Karpas-422 (cell line): ENCODE measurements at regions not wholly inside any gene's neighbourhood (a gene's known extent, or its start where the extent isn't known, plus 50 kb on each side); places are given as distances from the start of the nearest gene placed in this dataset.

Experiments
- DNase-seq: peaks from one replicate; pipeline ENCODE4 v3.0.0-alpha.2; 2015
- H2AFZ ChIP-seq: fragments of 200-600 bp; sonication (generic); 2 replicates; pipeline ENCODE4 v1.6.1; 2014; ENCODE audit warnings: antibody characterized with exemption, low read length, mixed read lengths
- H3K27ac ChIP-seq: fragments of 200-600 bp; sonication (generic); 2 replicates; pipeline ENCODE4 v1.5.1; 2014; ENCODE audit warnings: mild to moderate bottlenecking, low read length, moderate library complexity
- H3K27me3 ChIP-seq: fragments of 200-600 bp; sonication (generic); 2 replicates; pipeline ENCODE4 v1.6.1; 2014; ENCODE audit warnings: low read length, mixed read lengths
- H3K36me3 ChIP-seq: fragments of 200-600 bp; sonication (generic); 2 replicates; pipeline ENCODE4 v1.6.1; 2014; ENCODE audit warnings: low read length, mixed read lengths; ENCODE audit not compliant: insufficient read depth
- H3K4me1 ChIP-seq: fragments of 200-600 bp; sonication (generic); 2 replicates; pipeline ENCODE4 v1.6.1; 2014; ENCODE audit warnings: mild to moderate bottlenecking, low read length, mixed read lengths
- H3K4me2 ChIP-seq: fragments of 200-600 bp; sonication (generic); 2 replicates; pipeline ENCODE4 v1.6.1; 2014; ENCODE audit warnings: low read length, low read depth, mild to moderate bottlenecking; ENCODE audit not compliant: poor library complexity, severe bottlenecking
- H3K4me3 ChIP-seq: fragments of 200-600 bp; sonication (generic); 2 replicates; pipeline ENCODE4 v1.5.1; 2014; ENCODE audit warnings: mild to moderate bottlenecking, antibody characterized with exemption, low read length, mixed read lengths
- H3K79me2 ChIP-seq: fragments of 200-600 bp; sonication (generic); 2 replicates; pipeline ENCODE4 v1.6.1; 2014; ENCODE audit warnings: mild to moderate bottlenecking, low read length, mixed read lengths
- H3K9ac ChIP-seq: fragments of 200-600 bp; sonication (generic); 2 replicates; pipeline ENCODE4 v1.6.0; 2014; ENCODE audit warnings: low read length
- H3K9me2 ChIP-seq: fragments of 200-600 bp; sonication (generic), shearing (Covaris generic); replicated peaks from 2 replicates; pipeline ENCODE4 v1.6.0; 2014; ENCODE audit warnings: mild to moderate bottlenecking, low read length, moderate library complexity; ENCODE audit not compliant: insufficient read depth
- H3K9me3 ChIP-seq: fragments of 300-700, 200-600 bp; sonication (generic); 2 replicates; pipeline ENCODE4 v1.6.1; 2014; ENCODE audit warnings: low read length, mixed read lengths
- H4K20me1 ChIP-seq: fragments of 200-600 bp; sonication (generic); 2 replicates; pipeline ENCODE4 v1.6.1; 2014; ENCODE audit warnings: mild to moderate bottlenecking, antibody characterized with exemption, low read length, low read depth; ENCODE audit not compliant: insufficient read depth

- no peaks in the 10 kb centered on the region for H3K36me3 ChIP-seq
- DNase-seq: no peak
- H3K79me2 ChIP-seq: no peaks in the 10 kb centered on the region
- H3K9ac ChIP-seq: no peak overlapping the region
- H3K9me3 ChIP-seq: peaks cover 7% of the 10 kb centered on the region
- H3K4me1 ChIP-seq: no peaks in the 10 kb centered on the region
- no peak overlapping the region for H3K27ac ChIP-seq
- no peak overlapping the region for H2AFZ ChIP-seq
- H3K4me2 ChIP-seq: no peak overlapping the region
- H4K20me1 ChIP-seq: no peaks in the 10 kb centered on the region
- H3K4me3 ChIP-seq: no peak overlapping the region
- no peaks in the 10 kb centered on the region for H3K27me3 ChIP-seq
- no peaks in the 10 kb centered on the region for H3K9me2 ChIP-seq
Observed at GRCh38 chr1:68625624-68626023, 128.7 kb upstream of the DEPDC1 start.

GRCh38 chr1:68633141-68633919 is 136.4 kb upstream of the DEPDC1 start:
- no peak overlapping the region for H3K9ac ChIP-seq
- H3K36me3 ChIP-seq: no peaks in the 10 kb centered on the region
- no peaks in the 10 kb centered on the region for H4K20me1 ChIP-seq
- no peak overlapping the region for H2AFZ ChIP-seq
- no peak overlapping the region for H3K4me2 ChIP-seq
- no peak overlapping the region for H3K4me3 ChIP-seq
- DNase-seq: no peak
- H3K27ac ChIP-seq: no peak overlapping the region
- no peaks in the 10 kb centered on the region for H3K4me1 ChIP-seq
- H3K79me2 ChIP-seq: no peaks in the 10 kb centered on the region
- no peaks in the 10 kb centered on the region for H3K9me2 ChIP-seq
- no peaks in the 10 kb centered on the region for H3K27me3 ChIP-seq
- 0 out of 2 replicates have a peak, but pooled peaks cover 3% of the 10 kb centered on the region for H3K9me3 ChIP-seq

- Histone ChIP-seq H3K27me3 (no peaks in the 10 kb centered on the region), H2AFZ (no peak overlapping the region), H3K4me1 (no peaks in the 10 kb centered on the region), H3K79me2 (no peaks in the 10 kb centered on the region), H4K20me1 (no peaks in the 10 kb centered on the region), H3K9me2 (0 out of 2 replicates have a peak, but pooled peaks cover 4% of the 10 kb centered on the region), H3K9ac (no peak overlapping the region), H3K4me2 (no peak overlapping the region), H3K9me3 (no peaks in the 10 kb centered on the region), H3K36me3 (no peaks in the 10 kb centered on the region), H3K27ac (no peak overlapping the region), H3K4me3 (no peak overlapping the region)
- DNase-seq: no peak
Observed at GRCh38 chr1:68644504-68644903, 147.6 kb upstream of the DEPDC1 start.

- no peak for DNase-seq
- no peaks in the 10 kb centered on the region for H3K4me1 ChIP-seq
- H2AFZ ChIP-seq: no peak overlapping the region
Observed at GRCh38 chr1:68651115-68651514, 154.2 kb upstream of the DEPDC1 start.

GRCh38 chr1:68653882-68654281 is 157.0 kb upstream of the DEPDC1 start:
- Histone ChIP-seq H3K36me3 (no peaks in the 10 kb centered on the region), H3K27ac (no peak overlapping the region), H3K4me3 (no peak overlapping the region), H3K9me3 (no peaks in the 10 kb centered on the region; the same call in 1 of the 2 replicates), H3K9ac (no peak overlapping the region), H3K9me2 (no peaks in the 10 kb centered on the region), H3K4me2 (no peak overlapping the region), H3K79me2 (no peaks in the 10 kb centered on the region), H3K4me1 (no peaks in the 10 kb centered on the region), H2AFZ (no peak overlapping the region), H4K20me1 (no peaks in the 10 kb centered on the region), H3K27me3 (no peaks in the 10 kb centered on the region)
- DNase-seq: no peak

More at GRCh38 chr1:68651115-68651514, 154.2 kb upstream of the DEPDC1 start:
- H3K27ac ChIP-seq: no peak overlapping the region
- H3K27me3 ChIP-seq: no peaks in the 10 kb centered on the region
- 0 out of 2 replicates have a peak, but pooled peaks cover 4% of the 10 kb centered on the region for H3K9me2 ChIP-seq
- no peak overlapping the region for H3K4me2 ChIP-seq
- no peaks in the 10 kb centered on the region for H3K79me2 ChIP-seq
- H3K9ac ChIP-seq: no peak overlapping the region
- no peaks in the 10 kb centered on the region for H3K36me3 ChIP-seq
- H3K9me3 ChIP-seq: no peaks in the 10 kb centered on the region; the same call in 1 of the 2 replicates
- no peaks in the 10 kb centered on the region for H4K20me1 ChIP-seq
- no peak overlapping the region for H3K4me3 ChIP-seq

- Histone ChIP-seq H3K36me3 (no peaks in the 10 kb centered on the region), H3K4me1 (no peaks in the 10 kb centered on the region), H2AFZ (no peak overlapping the region), H4K20me1 (no peaks in the 10 kb centered on the region), H3K4me3 (no peak overlapping the region), H3K9ac (no peak overlapping the region), H3K4me2 (no peak overlapping the region), H3K79me2 (no peaks in the 10 kb centered on the region), H3K27me3 (no peaks in the 10 kb centered on the region), H3K9me2 (no peaks in the 10 kb centered on the region), H3K27ac (no peak overlapping the region), H3K9me3 (no peaks in the 10 kb centered on the region)
- DNase-seq: no peak
Observed at GRCh38 chr1:68673771-68674170, 176.9 kb upstream of the DEPDC1 start.

- H3K9me3 ChIP-seq: no peaks in the 10 kb centered on the region
Observed at GRCh38 chr1:68675336-68675735, 178.5 kb upstream of the DEPDC1 start.

GRCh38 chr1:68677684-68678351 is 180.9 kb upstream of the DEPDC1 start:
- Histone ChIP-seq H3K27ac (no peak overlapping the region), H3K79me2 (no peaks in the 10 kb centered on the region), H3K4me3 (no peak overlapping the region), H3K4me1 (no peaks in the 10 kb centered on the region), H2AFZ (no peak overlapping the region), H4K20me1 (no peaks in the 10 kb centered on the region), H3K9me2 (no peaks in the 10 kb centered on the region), H3K9me3 (no peaks in the 10 kb centered on the region), H3K27me3 (no peaks in the 10 kb centered on the region), H3K9ac (no peak overlapping the region), H3K36me3 (no peaks in the 10 kb centered on the region), H3K4me2 (no peak overlapping the region)
- DNase-seq: no peak

More at GRCh38 chr1:68675336-68675735, 178.5 kb upstream of the DEPDC1 start:
- no peaks in the 10 kb centered on the region for H3K4me1 ChIP-seq
- H3K4me2 ChIP-seq: no peak overlapping the region
- no peaks in the 10 kb centered on the region for H3K9me2 ChIP-seq
- no peak for DNase-seq
- no peaks in the 10 kb centered on the region for H3K79me2 ChIP-seq
- no peak overlapping the region for H3K27ac ChIP-seq
- H3K36me3 ChIP-seq: no peaks in the 10 kb centered on the region
- no peaks in the 10 kb centered on the region for H4K20me1 ChIP-seq
- no peak overlapping the region for H3K9ac ChIP-seq
- no peak overlapping the region for H2AFZ ChIP-seq
- H3K27me3 ChIP-seq: no peaks in the 10 kb centered on the region
- H3K4me3 ChIP-seq: no peak overlapping the region
